ENCODE measurements at regions not wholly inside any gene's neighbourhood (a gene's known extent, or its start where the extent isn't known, plus 50 kb on each side); places are given as distances from the start of the nearest gene placed in this dataset.

- in situ Hi-C loops (cut with MboI; ENCODE audit: low sequenced_read_pairs in 4 of 4) (loop anchor here in 2 of 4 donors (25.0 kb wide), 2 partner anchors 238 to 463 kb away; no protein-coding TSS in a partner anchor), intact Hi-C loops (cut with DNase I; ENCODE audit: low total_unique reads) (no loop called here)
- Histone ChIP-seq H3K9me3 (no peaks in the 10 kb centered on the region), H3K36me3 (no peaks in the 10 kb centered on the region), H3K4me1 (no peaks in the 10 kb centered on the region), H3K4me3 (no peak overlapping the region), H3K27me3 (no peaks in the 10 kb centered on the region), H3K27ac (no peak overlapping the region)
- no peak for ATAC-seq
- no peak for DNase-seq
- no peak for TF ChIP-seq POLR2A (IDR thresholded peaks at IDR 0.05)
- TF ChIP-seq CTCF (IDR thresholded peaks at IDR 0.05 in 4 of 5, conservative IDR thresholded peaks at IDR 0.05 in 1 of 5), result no peak
Observed at GRCh38 chr5:57750282-57750681, 267.7 kb upstream of the ACTBL2 start.

- DNase-seq (no peak), ATAC-seq (no peak)
- no peak for TF ChIP-seq CTCF (IDR thresholded peaks at IDR 0.05 in 4 of 5, conservative IDR thresholded peaks at IDR 0.05 in 1 of 5)
- TF ChIP-seq POLR2A (IDR thresholded peaks at IDR 0.05), result no peak
- Histone ChIP-seq H3K4me1 (no peaks in the 10 kb centered on the region), H3K9me3 (no peaks in the 10 kb centered on the region), H3K4me3 (no peak overlapping the region), H3K27ac (no peak overlapping the region), H3K36me3 (no peaks in the 10 kb centered on the region), H3K27me3 (no peaks in the 10 kb centered on the region)
- intact Hi-C loops (cut with DNase I; ENCODE audit: low total_unique reads), result no loop called here
- in situ Hi-C loops (cut with MboI; ENCODE audit: low sequenced_read_pairs in 4 of 4), result no loop called here
Observed at GRCh38 chr5:57749396-57749795, 266.8 kb upstream of the ACTBL2 start.

- TF ChIP-seq CTCF (IDR thresholded peaks at IDR 0.05 in 4 of 5, conservative IDR thresholded peaks at IDR 0.05 in 1 of 5) (no peak), POLR2A (IDR thresholded peaks at IDR 0.05) (no peak)
Observed at GRCh38 chr5:57745700-57746651, 263.4 kb upstream of the ACTBL2 start.

GRCh38 chr5:57745029-57745428 is 262.4 kb upstream of the ACTBL2 start:
- H3K27me3 ChIP-seq, result no peaks in the 10 kb centered on the region
- H3K36me3 ChIP-seq, result no peaks in the 10 kb centered on the region
- no peaks in the 10 kb centered on the region for H3K9me3 ChIP-seq
- no peaks in the 10 kb centered on the region for H3K4me1 ChIP-seq
- ATAC-seq, result no peak
- no peak for DNase-seq
- in situ Hi-C loops (cut with MboI; ENCODE audit: low sequenced_read_pairs in 4 of 4), result no loop called here
- no peak overlapping the region for H3K4me3 ChIP-seq
- TF ChIP-seq CTCF (IDR thresholded peaks at IDR 0.05 in 4 of 5, conservative IDR thresholded peaks at IDR 0.05 in 1 of 5) (no peak), POLR2A (IDR thresholded peaks at IDR 0.05) (no peak)
- intact Hi-C loops (cut with DNase I; ENCODE audit: low total_unique reads), result no loop called here
- H3K27ac ChIP-seq, result no peak overlapping the region

More at GRCh38 chr5:57745700-57746651, 263.4 kb upstream of the ACTBL2 start:
- in situ Hi-C loops (cut with MboI; ENCODE audit: low sequenced_read_pairs in 4 of 4), result no loop called here
- Histone ChIP-seq H3K9me3 (no peaks in the 10 kb centered on the region), H3K4me3 (no peak overlapping the region), H3K36me3 (no peaks in the 10 kb centered on the region), H3K27ac (no peak overlapping the region), H3K4me1 (no peaks in the 10 kb centered on the region), H3K27me3 (no peaks in the 10 kb centered on the region)
- ATAC-seq (no peak), DNase-seq (no peak)
- intact Hi-C loops (cut with DNase I; ENCODE audit: low total_unique reads), result no loop called here
